NCI-H2029 treated with DMSO at 0.1 percent for 48 hours (cell line): ENCODE measurements at regions not wholly inside any gene's neighbourhood (a gene's known extent, or its start where the extent isn't known, plus 50 kb on each side); places are given as distances from the start of the nearest gene placed in this dataset.
"Not testable (repeated sequence)": the region's sequence is repeated elsewhere in the genome, so short reads cannot be mapped to it uniquely, and the experiment has no call there.

Source experiments
- DNase-seq: peaks from one replicate; lab custom pipeline; 2025; lab: John Stamatoyannopoulos, UW

GRCh38 chr15:70398694-70399093 is 301.0 kb upstream of the TLE3 start:
- no peak for DNase-seq

- DNase-seq = no peak
Observed at GRCh38 chr15:70396807-70397206, 299.1 kb upstream of the TLE3 start.

GRCh38 chr15:70395164-70395563 is 297.4 kb upstream of the TLE3 start:
- DNase-seq = no peak

- no peak for DNase-seq
Observed at GRCh38 chr15:70390723-70391122, 293.0 kb upstream of the TLE3 start.

- no peak for DNase-seq
Observed at GRCh38 chr15:70387993-70388392, 290.3 kb upstream of the TLE3 start.

- no peak for DNase-seq
Observed at GRCh38 chr15:70387081-70387480, 289.4 kb upstream of the TLE3 start.

GRCh38 chr15:70385711-70386110 is 288.0 kb upstream of the TLE3 start:
- no peak for DNase-seq

- DNase-seq = no peak
Observed at GRCh38 chr15:70385052-70385451, 287.3 kb upstream of the TLE3 start.

- no peak for DNase-seq
Observed at GRCh38 chr15:70383856-70384255, 286.1 kb upstream of the TLE3 start.

GRCh38 chr15:70382762-70383458 is 285.2 kb upstream of the TLE3 start:
- DNase-seq = no peak

GRCh38 chr15:70382009-70382749 is 284.5 kb upstream of the TLE3 start:
- no peak for DNase-seq

GRCh38 chr15:70379938-70380883 is 282.5 kb upstream of the TLE3 start:
- DNase-seq = no peak

- no peak for DNase-seq
Observed at GRCh38 chr15:70379134-70379533, 281.4 kb upstream of the TLE3 start.

- no peak for DNase-seq
Observed at GRCh38 chr15:70378126-70379031, 280.7 kb upstream of the TLE3 start.

GRCh38 chr15:70376929-70377691 is 279.4 kb upstream of the TLE3 start:
- DNase-seq = no peak

- DNase-seq = no peak
Observed at GRCh38 chr15:70376031-70376928, 278.6 kb upstream of the TLE3 start.

GRCh38 chr15:70375586-70375985 is 277.9 kb upstream of the TLE3 start:
- DNase-seq = no peak

GRCh38 chr15:70375006-70375431 is 277.3 kb upstream of the TLE3 start:
- DNase-seq = no peak

GRCh38 chr15:70374096-70374495 is 276.4 kb upstream of the TLE3 start:
- DNase-seq = no peak

GRCh38 chr15:70373439-70373838 is 275.7 kb upstream of the TLE3 start:
- not testable (repeated sequence) for DNase-seq
